NCI-H1048 (cell line): ENCODE measurements at regions not wholly inside any gene's neighbourhood (a gene's known extent, or its start where the extent isn't known, plus 50 kb on each side); places are given as distances from the start of the nearest gene placed in this dataset.

Experiments used
- DNase-seq: peaks from one replicate; lab custom pipeline; 2025; lab: John Stamatoyannopoulos, UW

GRCh38 chr6:168157272-168158212 lies 78.5 kb upstream of the FRMD1 start:
- DNase-seq = no peak

DNA sequence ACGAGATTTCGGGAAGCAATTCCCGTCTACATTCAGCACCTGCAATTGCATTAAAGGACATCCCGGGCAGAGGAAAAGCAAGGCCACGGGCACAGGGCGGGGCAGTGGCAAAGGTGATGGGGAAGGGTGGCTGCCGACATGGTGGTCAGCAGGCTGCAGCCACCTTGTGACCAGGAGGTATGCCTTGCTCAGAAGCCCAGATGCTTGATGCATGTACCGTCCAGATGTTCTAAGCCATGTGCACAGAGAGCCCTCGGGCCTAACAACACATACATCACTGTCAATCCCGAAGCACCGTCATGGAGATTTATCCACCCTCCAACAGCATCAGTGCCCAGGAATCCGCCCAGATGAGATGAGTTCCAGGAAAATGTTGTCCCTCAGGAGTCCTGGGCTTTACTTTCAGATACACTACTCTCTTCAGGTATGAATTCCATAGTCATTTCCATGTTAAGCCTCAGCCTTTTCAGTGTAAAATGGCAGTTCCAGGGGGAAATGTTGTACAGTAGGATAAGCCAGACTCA lies 77.8 kb upstream of the FRMD1 start:
- DNase-seq = no peak

- DNase-seq = no peak
These were observed 77.1 kb upstream of the FRMD1 start for GRCh38 chr6:168155821-168156741.

- no peak for DNase-seq
These were observed 76.2 kb upstream of the FRMD1 start for GRCh38 chr6:168155193-168155592.

DNA sequence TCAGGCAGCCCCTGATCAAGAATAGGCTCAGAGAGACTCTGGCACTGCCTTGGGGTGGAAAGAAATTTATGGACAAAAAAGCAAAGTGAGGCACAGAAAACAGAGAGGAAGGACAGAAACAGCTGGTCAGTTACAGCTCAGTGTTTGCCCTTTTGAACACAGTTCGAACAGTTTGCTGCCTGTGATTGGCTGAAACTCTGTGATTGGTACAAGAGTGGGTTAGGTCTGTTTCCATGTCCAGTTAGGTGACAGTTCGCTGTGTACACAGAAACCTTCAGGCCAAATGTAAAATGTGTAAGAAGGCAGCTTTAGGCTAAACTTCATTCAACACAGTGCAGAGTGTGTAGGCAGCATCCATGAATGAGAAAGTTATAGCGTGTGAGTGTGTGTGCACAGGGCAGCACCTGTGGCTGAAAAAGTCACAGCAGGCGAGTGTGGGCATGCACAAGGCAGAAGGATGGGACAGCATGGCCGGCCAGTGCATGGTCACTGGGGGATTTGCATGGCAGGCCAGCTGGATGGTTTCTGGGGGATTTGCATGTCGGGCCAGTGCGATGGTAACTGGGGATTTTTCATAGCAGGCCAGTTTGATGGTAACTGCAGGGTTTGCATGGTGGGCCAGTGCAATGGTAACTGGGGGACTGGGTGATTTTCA lies 75.4 kb upstream of the FRMD1 start:
- no peak for DNase-seq

- no peak for DNase-seq
These were observed 74.5 kb upstream of the FRMD1 start for GRCh38 chr6:168153553-168153952.

GRCh38 chr6:168152980-168153379 lies 74.0 kb upstream of the FRMD1 start:
- no peak for DNase-seq

- DNase-seq = no peak
These were observed 73.4 kb upstream of the FRMD1 start for GRCh38 chr6:168152306-168152963.

DNA sequence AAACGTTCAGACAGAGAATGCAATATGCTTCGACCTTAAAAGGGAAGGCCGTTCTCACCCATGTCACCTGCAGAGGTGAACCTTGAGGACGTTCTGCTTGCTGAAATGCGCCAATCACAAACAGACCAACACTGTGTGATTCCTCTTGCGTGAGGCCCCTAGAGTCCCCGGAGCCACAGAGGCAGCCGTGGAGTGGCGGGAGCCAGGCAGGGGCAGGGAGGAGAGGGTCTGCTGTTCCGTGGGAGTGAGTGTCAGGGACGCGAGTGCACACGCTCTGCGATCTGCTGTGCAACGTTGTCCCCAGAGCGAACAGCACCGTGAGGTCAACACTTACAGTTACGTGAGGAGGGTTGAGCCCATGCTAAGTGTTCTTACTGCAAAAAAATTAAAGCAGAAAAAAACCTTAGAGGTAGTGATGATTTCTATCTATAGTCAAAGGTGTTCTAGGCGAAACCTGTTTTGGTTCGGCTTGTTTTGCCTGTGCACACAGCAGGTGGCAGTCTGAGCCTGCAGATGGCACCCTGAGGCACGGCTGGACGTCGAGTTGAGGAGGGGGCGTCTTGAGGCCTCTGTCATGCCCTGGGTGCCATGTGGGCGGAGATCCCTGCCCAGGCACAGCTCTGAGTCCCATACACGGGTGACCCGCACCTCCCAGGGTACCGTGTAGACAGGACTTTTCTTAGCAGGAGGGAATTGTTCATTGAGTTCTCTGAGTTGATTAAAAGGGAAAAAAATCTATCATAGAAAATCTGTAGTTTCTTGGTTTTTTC lies 71.7 kb upstream of the FRMD1 start:
- DNase-seq = no peak

- no peak for DNase-seq
These were observed 70.0 kb upstream of the FRMD1 start for GRCh38 chr6:168149015-168149414.

GRCh38 chr6:168148231-168148849 lies 69.3 kb upstream of the FRMD1 start:
- no peak for DNase-seq

GRCh38 chr6:168147205-168147738 lies 68.3 kb upstream of the FRMD1 start:
- DNase-seq = no peak

DNA sequence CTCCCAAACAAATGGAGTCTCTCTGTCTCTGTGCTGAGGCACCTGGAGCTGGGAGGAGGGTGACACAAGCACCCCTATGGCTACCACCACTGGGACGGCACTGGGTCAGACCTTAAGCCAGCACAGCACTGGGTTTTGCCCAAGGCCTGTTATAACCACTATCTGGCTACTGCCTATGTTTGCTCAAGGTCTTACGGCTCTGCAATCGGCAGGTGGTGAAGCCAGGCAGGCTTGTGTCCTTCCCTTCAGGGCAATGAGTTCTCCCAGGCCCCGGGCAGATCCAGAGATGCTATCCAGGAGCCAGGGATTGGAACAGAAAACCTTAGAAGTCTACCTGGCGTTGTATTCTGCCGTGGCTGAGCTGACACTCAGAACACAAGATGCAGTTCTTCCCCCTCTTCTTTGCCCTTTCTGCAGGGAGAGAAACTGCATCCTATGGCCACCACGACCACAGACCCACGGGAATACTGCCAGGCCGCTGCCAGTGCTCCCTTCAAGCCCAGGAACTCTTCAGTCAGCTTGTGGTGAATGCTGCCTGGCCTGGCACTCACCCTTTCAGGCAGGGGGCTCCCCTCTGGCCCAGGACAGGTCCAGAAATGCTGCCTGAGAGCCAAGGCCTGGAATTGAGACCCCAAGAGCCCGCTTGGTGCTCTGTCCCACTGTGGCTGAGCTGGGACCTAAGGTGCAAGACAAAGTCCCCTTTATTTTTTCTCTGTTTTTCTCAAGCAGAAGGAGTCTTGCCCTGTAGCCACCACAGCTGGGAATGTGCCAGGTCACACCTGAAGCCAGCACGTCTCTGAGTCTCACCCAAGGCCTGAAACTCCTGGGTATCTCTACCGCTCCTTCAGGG lies 67.0 kb upstream of the FRMD1 start:
- no peak for DNase-seq

GRCh38 chr6:168139121-168139520 lies 60.1 kb upstream of the FRMD1 start:
- no peak for DNase-seq

DNA sequence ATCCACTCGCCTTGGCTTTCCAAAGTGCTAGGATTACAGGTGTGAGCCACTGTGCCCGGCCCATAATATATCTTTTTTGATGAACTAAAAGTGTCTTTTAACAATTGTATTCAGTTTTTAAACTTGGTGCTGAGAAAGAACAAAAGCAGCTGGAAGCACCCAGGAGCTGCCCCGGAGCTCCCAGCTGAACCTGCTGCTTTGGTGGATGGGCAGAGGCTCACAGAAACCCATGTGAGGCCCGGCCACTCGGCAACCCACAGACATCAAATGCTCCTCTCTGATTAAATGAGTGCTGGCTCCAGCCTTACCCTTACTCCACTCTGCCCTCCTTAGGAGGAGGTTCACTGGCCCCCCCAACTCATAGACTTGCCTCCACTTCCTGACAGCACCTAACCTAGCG lies 59.4 kb upstream of the FRMD1 start:
- no peak for DNase-seq

DNA sequence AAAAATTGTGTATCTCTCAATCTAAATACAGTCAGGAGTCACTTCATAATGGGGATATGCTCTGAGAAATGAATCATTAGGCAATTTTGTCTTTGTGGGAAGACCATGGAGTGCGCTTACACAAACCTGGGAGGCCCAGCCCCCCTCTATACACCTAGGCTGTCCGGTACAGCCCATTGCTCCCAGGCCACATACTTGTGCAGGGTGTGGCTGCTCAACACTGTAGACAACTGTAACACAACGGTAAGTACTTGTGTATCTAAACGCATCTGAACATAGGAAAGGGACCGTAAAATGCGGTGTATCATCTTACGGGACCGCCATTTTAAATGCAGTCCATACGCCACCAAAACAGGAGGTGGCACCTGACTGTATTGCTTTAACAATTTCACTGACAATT lies 58.0 kb upstream of the FRMD1 start:
- no peak for DNase-seq

- no peak for DNase-seq
These were observed 57.6 kb upstream of the FRMD1 start for GRCh38 chr6:168136622-168137021.

DNA sequence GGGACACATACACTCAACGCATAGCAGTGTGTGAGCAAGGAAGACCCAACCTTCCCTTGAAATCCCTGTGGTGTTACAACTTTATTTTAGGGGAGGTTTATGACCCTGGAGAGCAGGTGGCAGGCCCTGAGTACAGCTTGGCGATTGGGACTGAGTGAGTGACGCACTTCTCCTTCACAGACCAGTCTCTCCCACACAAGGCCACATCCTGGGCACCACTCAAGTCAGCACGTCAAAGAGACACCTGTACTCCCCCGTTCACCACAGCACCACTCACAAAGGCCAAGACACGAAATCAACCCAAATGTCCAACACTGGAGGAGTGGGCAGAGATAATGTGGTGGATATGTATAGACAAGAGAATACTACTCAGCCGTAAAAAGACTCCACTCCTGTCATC lies 57.0 kb upstream of the FRMD1 start:
- no peak for DNase-seq

- DNase-seq = no peak
These were observed 55.7 kb upstream of the FRMD1 start for GRCh38 chr6:168134560-168135201.
